A549 (cell line): ENCODE measurements at regions not wholly inside any gene's neighbourhood (a gene's known extent, or its start where the extent isn't known, plus 50 kb on each side); places are given as distances from the start of the nearest gene placed in this dataset.

Experiments used
- ATAC-seq, 2 experiments: fragments of 200-7000 bp in 1 of 2; fragments of >200 bp in 1 of 2; cut with Nextera tagmentation in 1 of 2; cut with Tn5 transposase in 1 of 2; 3 replicates each; pipeline versions ENCODE4 v1.8.0 to v1.9.1; 2018 to 2020; ENCODE audit warnings: mild to moderate bottlenecking in 1 of 2, moderate library complexity in 1 of 2
- CTCF ChIA-PET: fragments of 300-600 bp; sonication (Branson Sonifier 250); formaldehyde crosslinking; extraction: SDS; loops from one replicate; lab custom pipeline; 2021; ENCODE audit warnings: antibody characterized with exemption, inconsistent platforms; lab: Yijun Ruan, JAX
- POLR2A ChIA-PET: fragments of 350-600 bp; formaldehyde crosslinking; extraction: SDS; loops from one replicate; lab custom pipeline; 2021; ENCODE audit warnings: antibody characterized with exemption, inconsistent platforms; lab: Yijun Ruan, JAX
- DNase-seq, 2 experiments: peaks; one replicate each; pipeline versions ENCODE4 v3.0.0 to v3.0.0-alpha.2; 2011 to 2016; ENCODE audit warnings: low read depth in 1 of 2, low spot score in 1 of 2
- FAIRE-seq: peaks from 2 replicates; lab custom pipeline; 2011; peaks lifted over from hg19 to GRCh38; lab: Jason Lieb, UNC
- H3K27ac ChIP-seq, 2 experiments: fragments of >200 bp; sonication (Bioruptor Twin); formaldehyde crosslinking; 3 replicates each; pipeline ENCODE4 v1.5.1; 2016 to 2017
- H3K4me1 ChIP-seq: fragments of >200 bp; sonication (Bioruptor Twin); formaldehyde crosslinking; 3 replicates; pipeline ENCODE4 v1.6.1; 2016
- H3K4me2 ChIP-seq: fragments of >200 bp; sonication (Bioruptor Twin); formaldehyde crosslinking; 3 replicates; pipeline ENCODE4 v1.6.1; 2016
- H3K4me3 ChIP-seq: fragments of >200 bp; sonication (Bioruptor Twin); formaldehyde crosslinking; 3 replicates; pipeline ENCODE4 v1.5.1; 2016
- H3K9me3 ChIP-seq: fragments of >200 bp; sonication (Bioruptor Twin); formaldehyde crosslinking; 3 replicates; pipeline ENCODE4 v1.6.1; 2016
- BCL3 ChIP-seq: fragments of >200 bp; sonication (Bioruptor Twin); formaldehyde crosslinking; IDR thresholded peaks from 3 replicates; pipeline ENCODE4 v1.6.1; 2016
- CBX2 ChIP-seq: fragments of 200-600 bp; sonication (generic); IDR thresholded peaks from 2 replicates; pipeline ENCODE4 v1.6.1; 2016; ENCODE audit warnings: low read depth, mild to moderate bottlenecking, borderline replicate concordance
- CBX8 ChIP-seq: fragments of 200-600 bp; sonication (generic); IDR thresholded peaks from 2 replicates; pipeline ENCODE4 v1.6.1; 2016
- CEBPB ChIP-seq, 2 experiments: fragments of >200 bp in 1 of 2; sonication (Bioruptor Twin) in 1 of 2; formaldehyde crosslinking in 1 of 2; IDR thresholded peaks; 2 replicates each; pipeline ENCODE4 v1.6.1; 2012 to 2016
- CHD4 ChIP-seq: fragments of 200-600 bp; sonication (generic); IDR thresholded peaks from 2 replicates; pipeline ENCODE4 v1.6.1; 2016; ENCODE audit warnings: antibody characterized with exemption, mild to moderate bottlenecking, borderline replicate concordance
- EHMT2 ChIP-seq: fragments of 200-600 bp; sonication (generic); IDR thresholded peaks from 2 replicates; pipeline ENCODE4 v1.6.1; 2016; ENCODE audit warnings: antibody characterized with exemption, low read depth, mild to moderate bottlenecking, moderate library complexity
- ELK1 ChIP-seq: fragments of 150-350 bp; IDR thresholded peaks from 2 replicates; pipeline ENCODE4 v1.6.1; 2014; ENCODE audit warnings: low read depth, mild to moderate bottlenecking, low read length
- FOXS1 ChIP-seq: fragments of 250-450 bp; sonication (Bioruptor Pico); IDR thresholded peaks from 2 replicates; pipeline ENCODE4 v1.5.0; 2020; ENCODE audit warnings: mild to moderate bottlenecking, moderate library complexity
- HDAC2 ChIP-seq: fragments of 200-600 bp; sonication (generic); IDR thresholded peaks from 2 replicates; pipeline ENCODE4 v1.6.1; 2016
- HMGXB4 ChIP-seq: fragments of 250-450 bp; sonication (Bioruptor Pico); IDR thresholded peaks from 2 replicates; pipeline ENCODE4 v1.5.0; 2021; ENCODE audit warnings: mild to moderate bottlenecking, moderate library complexity, borderline replicate concordance
- HOXB13 ChIP-seq: fragments of 250-450 bp; sonication (Bioruptor Pico); IDR thresholded peaks from 2 replicates; pipeline ENCODE4 v1.5.0; 2020; ENCODE audit warnings: low read depth, mild to moderate bottlenecking, moderate library complexity
- JUN ChIP-seq, 2 experiments: fragments of >200 bp; sonication (Bioruptor Twin); formaldehyde crosslinking; IDR thresholded peaks; 2 replicates in 1 of 2; 3 replicates in 1 of 2; pipeline ENCODE4 v1.6.1; 2016 to 2017
- JUNB ChIP-seq: fragments of >200 bp; sonication (Bioruptor Twin); formaldehyde crosslinking; IDR thresholded peaks from 2 replicates; pipeline ENCODE4 v1.6.1; 2016
- KDM5A ChIP-seq: fragments of 200-600 bp; sonication (generic); IDR thresholded peaks from 2 replicates; pipeline ENCODE4 v1.6.1; 2016; ENCODE audit warnings: antibody characterized with exemption, mild to moderate bottlenecking
- MAFK ChIP-seq: fragments of 450-650 bp; IDR thresholded peaks from 2 replicates; pipeline ENCODE4 v1.6.1; 2014; ENCODE audit not compliant: partially characterized antibody
- MYC ChIP-seq: IDR thresholded peaks from 2 replicates; pipeline ENCODE4 v1.6.1; 2012; ENCODE audit warnings: mild to moderate bottlenecking, inconsistent platforms, low read length, improper control_type of control experiment, borderline replicate concordance
- NPAS2 ChIP-seq: fragments of 250-450 bp; sonication (Bioruptor Pico); IDR thresholded peaks from 2 replicates; pipeline ENCODE4 v1.8.0; 2022; ENCODE audit warnings: mild to moderate bottlenecking, moderate library complexity, borderline replicate concordance
- NR3C1 ChIP-seq: fragments of >200 bp; sonication (Bioruptor Twin); formaldehyde crosslinking; IDR thresholded peaks from 3 replicates; pipeline ENCODE4 v1.6.1; 2017
- PHF8 ChIP-seq: fragments of 200-600 bp; sonication (generic); IDR thresholded peaks from 2 replicates; pipeline ENCODE4 v1.6.1; 2016; ENCODE audit warnings: low read depth, mild to moderate bottlenecking, antibody characterized with exemption, moderate library complexity, borderline replicate concordance
- POLR2A ChIP-seq: IDR thresholded peaks from 2 replicates; pipeline ENCODE4 v1.6.1; 2012; ENCODE audit warnings: mild to moderate bottlenecking, low read length
- RAD21 ChIP-seq, 2 experiments: fragments of >200 bp in 1 of 2; sonication (Bioruptor Twin) in 1 of 2; formaldehyde crosslinking in 1 of 2; IDR thresholded peaks in 1 of 2; conservative IDR thresholded peaks in 1 of 2; 2 replicates in 1 of 2; 3 replicates in 1 of 2; pipeline ENCODE4 v1.6.1; 2012 to 2018; ENCODE audit warnings: inconsistent platforms in 1 of 2
- RCOR1 ChIP-seq: fragments of 150-350 bp; IDR thresholded peaks from 2 replicates; pipeline ENCODE4 v1.6.1; 2014; ENCODE audit warnings: antibody characterized with exemption, low read length, low read depth
- REST ChIP-seq: fragments of 200-600 bp; sonication (generic); IDR thresholded peaks from 2 replicates; pipeline ENCODE4 v1.6.1; 2016; ENCODE audit warnings: antibody characterized with exemption, mild to moderate bottlenecking, moderate library complexity
- RFX5 ChIP-seq: fragments of 450-650 bp; IDR thresholded peaks from 2 replicates; pipeline ENCODE4 v1.7.1; 2014; ENCODE audit warnings: antibody characterized with exemption, mild to moderate bottlenecking, moderate library complexity
- RNF2 ChIP-seq: fragments of 200-600 bp; sonication (generic); IDR thresholded peaks from 2 replicates; pipeline ENCODE4 v1.6.1; 2016; ENCODE audit warnings: low read depth, mild to moderate bottlenecking, antibody characterized with exemption, moderate library complexity, borderline replicate concordance
- TP53 ChIP-seq: fragments of 250-450 bp; sonication (Bioruptor Pico); IDR thresholded peaks from 2 replicates; pipeline ENCODE4 v1.5.0; 2021; ENCODE audit warnings: mild to moderate bottlenecking, moderate library complexity
- ZSCAN20 ChIP-seq: fragments of 250-450 bp; sonication (Bioruptor Pico); IDR thresholded peaks from 2 replicates; pipeline ENCODE4 v1.8.0; 2022; ENCODE audit warnings: mild to moderate bottlenecking, moderate library complexity
- WGBS: methylation state at CpG from one replicate; pipeline ENCODE4 v1.1.6; 2017; ENCODE audit errors: missing lambda C conversion rate; 5-methylcytosine and 5-hydroxymethylcytosine counted together

- no peak for TF ChIP-seq CBX8
- no peak for TF ChIP-seq MYC
- no peak for TF ChIP-seq RAD21 (conservative IDR thresholded peaks at IDR 0.05 in 1 of 2, IDR thresholded peaks at IDR 0.05 in 1 of 2)
- no peak for TF ChIP-seq MAFK
- TF ChIP-seq JUN (IDR thresholded peaks at IDR 0.05) = no peak
- WGBS = 65% methylated on average over 5 of the region's 5 CpGs
- no peak for ATAC-seq
- DNase-seq = no peak
- no peak for FAIRE-seq
- no peak overlapping the region for H3K4me2 ChIP-seq
- H3K4me3 ChIP-seq = no peak overlapping the region
- H3K27ac ChIP-seq = no peak overlapping the region
- ChIA-PET CTCF (no interaction called here), POLR2A (no interaction called here)
- no peaks in the 10 kb centered on the region for H3K4me1 ChIP-seq
- H3K9me3 ChIP-seq = no peaks in the 10 kb centered on the region
These were observed 80.6 kb upstream of the CARD18 start for GRCh38 chr11:105220121-105220520.

- no peaks in the 10 kb centered on the region for H3K9me3 ChIP-seq
- TF ChIP-seq REST (no peak), RFX5 (no peak), PHF8 (no peak), ELK1 (no peak), HOXB13 (CRISPR knock-in tag) (no peak), NR3C1 (no peak), CEBPB (IDR thresholded peaks at IDR 0.05) (no peak), EHMT2 (no peak), FOXS1 (no peak), TP53 (CRISPR knock-in tag) (no peak), RNF2 (no peak)
- CTCF ChIA-PET = interaction anchor here (1.0 kb wide), 1 partner anchor 8 kb away, joined by 3 read pairs; no protein-coding TSS in a partner anchor
- DNase-seq (no peak), FAIRE-seq (no peak), ATAC-seq (no peak)
- POLR2A ChIA-PET = no interaction called here
- H3K4me2 ChIP-seq = no peak overlapping the region
- no peak overlapping the region for H3K27ac ChIP-seq
- no peaks in the 10 kb centered on the region for H3K4me1 ChIP-seq
- no peak overlapping the region for H3K4me3 ChIP-seq
- WGBS = 64% methylated on average over 6 of the region's 7 CpGs
These were observed 80.1 kb upstream of the CARD18 start for GRCh38 chr11:105219670-105220069.

- Histone ChIP-seq H3K4me3 (no peak overlapping the region), H3K9me3 (no peaks in the 10 kb centered on the region), H3K27ac (no peak overlapping the region), H3K4me2 (no peak overlapping the region), H3K4me1 (no peaks in the 10 kb centered on the region)
- WGBS = 66% methylated on average over 9 of the region's 10 CpGs
- CTCF ChIA-PET = interaction anchor here (1.0 kb wide), 1 partner anchor 8 kb away, joined by 3 read pairs; no protein-coding TSS in a partner anchor
- no peak for DNase-seq
- no peak for ATAC-seq
- POLR2A ChIA-PET = no interaction called here
- no peak for FAIRE-seq
- TF ChIP-seq EHMT2 = no peak
- TF ChIP-seq MYC = no peak
- no peak for TF ChIP-seq CBX2
- no peak for TF ChIP-seq JUNB
- TF ChIP-seq RCOR1 = no peak
- no peak for TF ChIP-seq HDAC2
- no peak for TF ChIP-seq HOXB13 (CRISPR knock-in tag)
- TF ChIP-seq JUN (IDR thresholded peaks at IDR 0.05) = no peak
- TF ChIP-seq NPAS2 (CRISPR knock-in tag) = no peak
- no peak for TF ChIP-seq BCL3
- TF ChIP-seq CHD4 = no peak
- TF ChIP-seq ZSCAN20 (CRISPR knock-in tag) = no peak
- no peak for TF ChIP-seq POLR2A
- TF ChIP-seq HMGXB4 (CRISPR knock-in tag) = no peak
- no peak for TF ChIP-seq ELK1
- no peak for TF ChIP-seq KDM5A
These were observed 79.7 kb upstream of the CARD18 start for GRCh38 chr11:105219269-105219668.
